ENCODE measurements at regions not wholly inside any gene's neighbourhood (a gene's known extent, or its start where the extent isn't known, plus 50 kb on each side); places are given as distances from the start of the nearest gene placed in this dataset.

GRCh38 chr6:27617046-27617687 is 144.3 kb upstream of the ZNF184 start:
- peak overlapping the region in 1 of 3 donors; percentile 17 for H3K4me3 ChIP-seq (ENCODE audit: low read depth in 1 of 3, low read length in 3 of 3)
- H3K9me3 ChIP-seq (ENCODE audit: control insufficient read depth in 2 of 2, insufficient read depth in 1 of 2, low read depth in 1 of 2, low read length in 1 of 2) = no peaks in the 10 kb centered on the region
- H3K27me3 ChIP-seq (ENCODE audit: control insufficient read depth in 3 of 3, insufficient read depth in 3 of 3, low read length in 3 of 3) = peaks cover 0 to 40% (median 16%) of the 10 kb centered on the region in 3 donors
- DNase-seq = peak; percentile 4 to 33
- H3K4me1 ChIP-seq (ENCODE audit: control insufficient read depth in 3 of 3, insufficient read depth in 2 of 3, low read depth in 1 of 3, low read length in 2 of 3) = no peaks in the 10 kb centered on the region
- H3K27ac ChIP-seq (ENCODE audit: low read depth in 1 of 3, low read length in 2 of 3) = no peak overlapping the region
- 3% methylated on average over 18 of the region's 18 CpGs for WGBS, 3 donors
- H3K36me3 ChIP-seq (ENCODE audit: control insufficient read depth in 3 of 3, insufficient read depth in 2 of 3, low read depth in 1 of 3, low read length in 3 of 3) = no peaks in the 10 kb centered on the region
- no peak for FAIRE-seq

- 50 to 56% (median 55%) methylated on average over 6 of the region's 6 CpGs for WGBS, 3 donors
- H3K27ac ChIP-seq (ENCODE audit: low read depth in 1 of 3, low read length in 2 of 3) = no peak overlapping the region
- peaks cover 0 to 37% (median 15%) of the 10 kb centered on the region in 3 donors for H3K27me3 ChIP-seq (ENCODE audit: control insufficient read depth in 3 of 3, insufficient read depth in 3 of 3, low read length in 3 of 3)
- no peak overlapping the region for H3K4me3 ChIP-seq (ENCODE audit: low read depth in 1 of 3, low read length in 3 of 3)
- no peaks in the 10 kb centered on the region for H3K4me1 ChIP-seq (ENCODE audit: control insufficient read depth in 3 of 3, insufficient read depth in 2 of 3, low read depth in 1 of 3, low read length in 2 of 3)
- H3K9me3 ChIP-seq (ENCODE audit: control insufficient read depth in 2 of 2, insufficient read depth in 1 of 2, low read depth in 1 of 2, low read length in 1 of 2) = no peaks in the 10 kb centered on the region
- no peak for DNase-seq
- H3K36me3 ChIP-seq (ENCODE audit: control insufficient read depth in 3 of 3, insufficient read depth in 2 of 3, low read depth in 1 of 3, low read length in 3 of 3) = no peaks in the 10 kb centered on the region
- no peak for FAIRE-seq
Measured at GRCh38 chr6:27616328-27617045, 143.6 kb upstream of the ZNF184 start.

GRCh38 chr6:27611451-27611850 is 138.5 kb upstream of the ZNF184 start:
- H3K27ac ChIP-seq (ENCODE audit: low read depth in 1 of 3, low read length in 2 of 3) = no peak overlapping the region
- 39 to 87% (median 65%) methylated on average over 1 of the region's 1 CpG for WGBS, 3 donors
- no peak overlapping the region for H3K4me3 ChIP-seq (ENCODE audit: low read depth in 1 of 3, low read length in 3 of 3)
- FAIRE-seq (no peak), DNase-seq (no peak)
- H3K36me3 ChIP-seq (ENCODE audit: control insufficient read depth in 3 of 3, insufficient read depth in 2 of 3, low read depth in 1 of 3, low read length in 3 of 3) = no peaks in the 10 kb centered on the region
- H3K4me1 ChIP-seq (ENCODE audit: control insufficient read depth in 3 of 3, insufficient read depth in 2 of 3, low read depth in 1 of 3, low read length in 2 of 3) = no peaks in the 10 kb centered on the region
- H3K27me3 ChIP-seq (ENCODE audit: control insufficient read depth in 3 of 3, insufficient read depth in 3 of 3, low read length in 3 of 3) = peaks cover 0 to 7% (median 6%) of the 10 kb centered on the region in 3 donors
- no peaks in the 10 kb centered on the region for H3K9me3 ChIP-seq (ENCODE audit: control insufficient read depth in 2 of 2, insufficient read depth in 1 of 2, low read depth in 1 of 2, low read length in 1 of 2)

GRCh38 chr6:27608916-27609883 is 136.3 kb upstream of the ZNF184 start:
- peak; percentile 55 to 60 for DNase-seq

GRCh38 chr6:27605401-27606342 is 132.8 kb upstream of the ZNF184 start:
- no peaks in the 10 kb centered on the region for H3K36me3 ChIP-seq (ENCODE audit: control insufficient read depth in 3 of 3, insufficient read depth in 2 of 3, low read depth in 1 of 3, low read length in 3 of 3)
- DNase-seq = peak in 1 of 2 donors; percentile 47
- H3K4me3 ChIP-seq (ENCODE audit: low read depth in 1 of 3, low read length in 3 of 3) = no peak overlapping the region
- peaks cover 0 to 6% of the 10 kb centered on the region in 2 donors for H3K9me3 ChIP-seq (ENCODE audit: control insufficient read depth in 2 of 2, insufficient read depth in 1 of 2, low read depth in 1 of 2, low read length in 1 of 2)
- peaks cover 0 to 50% (median 25%) of the 10 kb centered on the region in 3 donors for H3K27me3 ChIP-seq (ENCODE audit: control insufficient read depth in 3 of 3, insufficient read depth in 3 of 3, low read length in 3 of 3)
- H3K4me1 ChIP-seq (ENCODE audit: control insufficient read depth in 3 of 3, insufficient read depth in 2 of 3, low read depth in 1 of 3, low read length in 2 of 3) = peaks cover 0 to 4% (median 0%) of the 10 kb centered on the region in 3 donors
- no peak overlapping the region for H3K27ac ChIP-seq (ENCODE audit: low read depth in 1 of 3, low read length in 2 of 3)
- FAIRE-seq = no peak
- WGBS, 3 donors = 12 to 18% (median 14%) methylated on average over 31 of the region's 31 CpGs

More at GRCh38 chr6:27608916-27609883, 136.3 kb upstream of the ZNF184 start:
- FAIRE-seq = no peak
- H3K27me3 ChIP-seq (ENCODE audit: control insufficient read depth in 3 of 3, insufficient read depth in 3 of 3, low read length in 3 of 3) = peaks cover 0 to 22% (median 15%) of the 10 kb centered on the region in 3 donors
- H3K27ac ChIP-seq (ENCODE audit: low read depth in 1 of 3, low read length in 2 of 3) = no peak overlapping the region
- H3K4me3 ChIP-seq (ENCODE audit: low read depth in 1 of 3, low read length in 3 of 3) = no peak overlapping the region
- H3K36me3 ChIP-seq (ENCODE audit: control insufficient read depth in 3 of 3, insufficient read depth in 2 of 3, low read depth in 1 of 3, low read length in 3 of 3) = no peaks in the 10 kb centered on the region
- WGBS, 3 donors = 41 to 49% (median 43%) methylated on average over 8 of the region's 8 CpGs
- peaks cover 0 to 4% (median 0%) of the 10 kb centered on the region in 3 donors for H3K4me1 ChIP-seq (ENCODE audit: control insufficient read depth in 3 of 3, insufficient read depth in 2 of 3, low read depth in 1 of 3, low read length in 2 of 3)
- H3K9me3 ChIP-seq (ENCODE audit: control insufficient read depth in 2 of 2, insufficient read depth in 1 of 2, low read depth in 1 of 2, low read length in 1 of 2) = no peaks in the 10 kb centered on the region

- Histone ChIP-seq H3K9me3 (ENCODE audit: control insufficient read depth in 2 of 2, insufficient read depth in 1 of 2, low read depth in 1 of 2, low read length in 1 of 2) (peaks cover 0 to 8% of the 10 kb centered on the region in 2 donors), H3K4me3 (ENCODE audit: low read depth in 1 of 3, low read length in 3 of 3) (no peak overlapping the region), H3K36me3 (ENCODE audit: control insufficient read depth in 3 of 3, insufficient read depth in 2 of 3, low read depth in 1 of 3, low read length in 3 of 3) (no peaks in the 10 kb centered on the region), H3K27me3 (ENCODE audit: control insufficient read depth in 3 of 3, insufficient read depth in 3 of 3, low read length in 3 of 3) (peaks cover 0 to 56% (median 27%) of the 10 kb centered on the region in 3 donors), H3K27ac (ENCODE audit: low read depth in 1 of 3, low read length in 2 of 3) (no peak overlapping the region), H3K4me1 (ENCODE audit: control insufficient read depth in 3 of 3, insufficient read depth in 2 of 3, low read depth in 1 of 3, low read length in 2 of 3) (peaks cover 0 to 4% (median 0%) of the 10 kb centered on the region in 3 donors)
- WGBS, 3 donors = 3 to 12% (median 9%) methylated on average over 13 of the region's 13 CpGs
- DNase-seq (no peak), FAIRE-seq (no peak)
Measured at GRCh38 chr6:27604986-27605385, 132.1 kb upstream of the ZNF184 start.

- H3K36me3 ChIP-seq (ENCODE audit: control insufficient read depth in 3 of 3, insufficient read depth in 2 of 3, low read depth in 1 of 3, low read length in 3 of 3) = no peaks in the 10 kb centered on the region
- H3K27ac ChIP-seq (ENCODE audit: low read depth in 1 of 3, low read length in 2 of 3) = no peak overlapping the region
- WGBS, 3 donors = 14 to 45% (median 21%) methylated on average over 23 of the region's 23 CpGs
- H3K4me3 ChIP-seq (ENCODE audit: low read depth in 1 of 3, low read length in 3 of 3) = no peak overlapping the region
- peaks cover 0 to 4% (median 0%) of the 10 kb centered on the region in 3 donors for H3K4me1 ChIP-seq (ENCODE audit: control insufficient read depth in 3 of 3, insufficient read depth in 2 of 3, low read depth in 1 of 3, low read length in 2 of 3)
- peaks cover 0 to 8% of the 10 kb centered on the region in 2 donors for H3K9me3 ChIP-seq (ENCODE audit: control insufficient read depth in 2 of 2, insufficient read depth in 1 of 2, low read depth in 1 of 2, low read length in 1 of 2)
- peaks cover 0 to 64% (median 30%) of the 10 kb centered on the region in 3 donors for H3K27me3 ChIP-seq (ENCODE audit: control insufficient read depth in 3 of 3, insufficient read depth in 3 of 3, low read length in 3 of 3)
- DNase-seq = no peak
- no peak for FAIRE-seq
Measured at GRCh38 chr6:27601668-27602254, 128.9 kb upstream of the ZNF184 start.

Measured in small intestine (tissue), 7 donors.